Globus pallidus (tissue), 1 donor: ENCODE measurements at regions not wholly inside any gene's neighbourhood (a gene's known extent, or its start where the extent isn't known, plus 50 kb on each side); places are given as distances from the start of the nearest gene placed in this dataset.

Experiments used
- DNase-seq: peaks from one replicate; pipeline ENCODE4 v3.0.0-alpha.2; 2015; ENCODE audit warnings: low spot score

DNA sequence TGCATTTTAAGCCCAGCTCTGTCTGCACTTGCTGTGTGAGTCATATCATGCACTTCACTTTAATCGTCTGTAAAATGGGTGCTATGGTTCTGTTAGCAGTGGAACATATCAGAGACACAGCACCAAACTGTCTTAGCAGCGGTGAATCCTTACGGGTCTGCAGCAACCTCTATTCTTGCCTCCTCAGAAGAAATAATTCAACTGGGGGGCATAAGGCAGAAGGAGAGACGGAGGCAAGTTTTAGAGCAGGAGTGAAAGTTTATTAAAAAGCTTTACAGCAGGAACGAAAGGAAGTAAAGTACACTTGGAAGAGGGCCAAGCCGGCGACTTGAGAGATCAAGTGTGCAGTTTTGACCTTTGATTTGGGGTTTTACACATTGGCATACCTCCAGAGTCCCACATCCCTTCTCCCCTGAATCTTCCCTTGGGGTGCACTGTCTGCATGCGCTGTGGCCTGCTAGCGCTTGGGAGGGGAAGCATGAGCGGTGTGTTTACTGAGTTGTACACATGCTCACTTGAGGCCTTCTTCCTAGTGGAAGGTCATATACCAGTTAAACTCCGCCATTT is 109.8 kb downstream of the DDX1 start:
- DNase-seq = no peak

DNA sequence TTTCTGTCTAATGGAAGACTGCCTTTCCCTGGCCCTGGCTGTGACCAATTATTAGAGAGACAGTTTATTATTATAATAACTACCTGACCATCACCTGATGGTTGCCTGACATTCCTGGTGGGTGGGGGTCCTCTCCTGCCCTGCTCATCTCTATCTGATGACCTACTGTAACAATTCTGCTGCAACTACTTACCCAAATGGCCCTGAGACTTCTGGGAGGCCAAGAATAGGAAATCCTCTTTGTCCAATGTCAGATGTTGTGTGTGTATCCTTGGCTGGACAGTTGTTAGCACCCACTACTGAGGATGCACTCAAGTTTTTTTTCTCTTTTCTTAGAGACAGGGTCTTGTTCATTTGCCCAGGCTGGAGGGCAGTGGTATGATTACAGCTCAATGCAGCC is 110.3 kb downstream of the DDX1 start:
- DNase-seq = no peak

DNA sequence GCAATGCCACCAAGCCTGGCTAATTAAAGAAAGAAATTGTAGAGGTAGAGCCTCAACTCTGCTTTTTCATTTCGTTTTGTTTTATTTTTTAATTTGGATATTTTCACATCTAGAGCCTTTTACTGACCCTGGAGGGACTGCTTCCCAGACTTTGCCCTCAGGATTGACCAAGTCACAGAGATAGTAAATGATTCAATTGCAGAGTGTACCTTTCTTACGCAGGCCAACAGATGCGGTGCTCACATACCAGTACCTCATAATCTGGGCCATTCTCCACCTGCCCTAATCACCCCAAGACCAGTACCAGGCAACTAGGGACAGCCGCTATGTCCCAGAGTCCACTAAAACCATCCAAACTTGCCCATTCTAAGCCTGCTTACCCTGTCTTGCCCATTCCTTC is 110.8 kb downstream of the DDX1 start:
- no peak for DNase-seq

DNA sequence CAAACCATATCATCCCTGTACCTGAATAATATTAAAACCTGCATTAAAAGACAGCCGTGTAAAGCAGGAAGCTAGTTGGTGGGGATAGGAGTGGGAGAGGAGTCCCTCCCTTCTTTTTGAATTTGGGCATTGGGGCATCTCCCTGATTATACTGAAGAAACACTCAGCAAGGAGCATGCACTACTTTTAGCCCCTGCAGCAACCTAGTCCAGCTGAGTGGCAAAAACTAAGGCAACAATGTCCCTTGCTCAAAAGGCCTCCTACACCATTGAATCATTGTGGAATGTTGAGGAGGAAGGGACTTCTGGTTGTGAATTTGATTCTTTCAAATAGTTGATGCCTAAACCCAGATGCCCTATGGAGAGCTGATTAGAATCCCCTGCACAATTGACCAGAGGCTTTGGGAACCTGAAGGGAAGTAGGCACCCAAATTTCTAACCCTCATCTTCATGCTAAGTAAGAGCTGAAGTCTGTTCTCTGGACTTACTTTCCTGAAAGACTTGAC is 111.7 kb downstream of the DDX1 start:
- no peak for DNase-seq

DNA sequence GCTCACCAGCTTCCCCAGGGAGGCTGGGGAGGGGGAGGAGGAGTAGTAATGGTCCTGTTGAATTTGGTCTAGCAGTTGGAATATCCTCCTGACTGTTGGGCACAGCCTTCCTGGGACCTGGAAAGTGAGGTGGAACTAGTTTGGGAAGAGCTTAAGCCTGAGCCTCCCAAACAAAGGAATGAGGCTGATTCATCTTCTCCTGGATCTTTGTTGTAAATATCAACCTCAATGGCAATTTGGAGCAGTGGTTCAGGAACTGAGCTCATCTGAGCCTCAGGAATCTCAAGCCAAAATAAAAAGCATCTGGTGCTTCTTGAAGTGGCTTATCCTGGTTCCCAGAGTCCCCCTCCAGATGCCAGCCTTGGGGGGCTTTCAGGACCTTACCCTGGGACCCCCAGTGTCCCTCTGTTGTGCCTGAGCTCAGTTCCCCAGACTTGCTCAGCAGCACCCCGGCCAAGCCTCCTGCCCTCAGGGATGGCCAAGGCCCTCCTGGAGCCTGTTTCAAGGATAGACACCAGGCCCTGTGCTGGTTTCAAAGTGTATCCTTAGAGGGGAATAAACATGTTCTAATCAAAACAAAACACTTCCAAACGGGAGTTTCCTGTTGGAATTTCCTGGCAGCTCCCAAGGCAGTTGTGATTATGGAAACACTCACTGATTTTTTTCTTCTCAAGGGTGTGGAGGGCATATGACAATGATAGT is 112.6 kb downstream of the DDX1 start:
- no peak for DNase-seq

DNA sequence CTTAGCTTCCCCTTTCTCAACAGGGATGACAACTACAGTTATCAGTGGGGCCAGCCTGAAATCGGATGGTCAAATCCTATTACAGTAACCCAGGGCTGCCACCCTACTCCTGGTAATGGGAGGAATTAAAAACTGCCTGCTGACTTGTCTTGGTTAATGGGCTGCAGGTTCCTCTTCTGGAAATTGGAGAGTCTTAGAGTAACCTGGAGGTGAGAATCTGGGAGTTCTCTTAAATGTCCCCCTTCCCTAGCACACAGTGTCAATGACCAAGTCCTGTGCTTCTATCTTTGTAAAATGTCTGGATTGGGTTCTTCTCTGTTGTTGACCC is 113.1 kb downstream of the DDX1 start:
- no peak for DNase-seq

DNA sequence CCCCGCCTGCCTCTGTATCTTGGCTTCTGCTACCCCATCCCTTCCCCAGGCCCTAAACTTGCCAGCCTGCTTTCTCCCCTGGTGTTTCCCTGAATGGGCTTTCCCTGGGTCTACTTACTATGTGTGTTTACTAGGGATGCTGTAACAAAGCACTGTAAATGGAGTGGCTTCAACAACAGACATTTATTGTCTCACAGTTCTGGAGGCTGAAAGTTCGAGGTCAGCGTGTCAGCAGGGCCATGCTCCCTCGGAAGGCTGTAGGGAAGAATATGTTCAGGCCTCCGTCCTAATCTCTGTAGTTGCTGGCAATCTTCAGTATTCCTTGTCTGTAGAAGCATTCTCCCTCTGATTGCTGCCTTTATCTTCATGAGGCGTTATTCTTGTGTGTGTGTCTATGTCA is 113.6 kb downstream of the DDX1 start:
- DNase-seq = no peak

DNA sequence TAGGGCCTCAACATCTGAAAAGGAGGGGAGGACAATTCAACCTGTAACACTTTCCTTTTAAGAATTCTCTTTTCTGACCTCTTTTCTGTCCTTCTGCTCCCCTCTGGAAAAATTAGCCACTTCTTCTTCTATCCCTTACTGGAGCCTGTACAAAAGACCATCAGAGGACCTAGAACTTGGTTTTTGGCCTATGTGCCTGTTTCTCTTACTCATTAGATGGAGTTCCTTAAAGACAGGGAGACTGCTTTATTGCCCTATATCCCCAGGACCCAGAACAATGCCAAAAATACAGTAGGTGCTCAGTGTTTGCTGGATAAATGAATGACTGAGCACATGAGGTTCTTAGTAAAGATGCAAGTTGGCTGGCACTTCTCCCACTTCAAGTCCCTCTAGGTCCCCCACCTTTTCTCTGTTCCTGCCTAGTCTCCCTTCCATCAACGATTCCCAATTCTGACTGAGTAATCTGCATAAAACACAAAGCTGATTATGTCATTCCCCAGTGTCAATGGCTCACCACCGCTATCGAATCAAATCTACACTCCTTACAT is 114.2 kb downstream of the DDX1 start:
- no peak for DNase-seq

DNA sequence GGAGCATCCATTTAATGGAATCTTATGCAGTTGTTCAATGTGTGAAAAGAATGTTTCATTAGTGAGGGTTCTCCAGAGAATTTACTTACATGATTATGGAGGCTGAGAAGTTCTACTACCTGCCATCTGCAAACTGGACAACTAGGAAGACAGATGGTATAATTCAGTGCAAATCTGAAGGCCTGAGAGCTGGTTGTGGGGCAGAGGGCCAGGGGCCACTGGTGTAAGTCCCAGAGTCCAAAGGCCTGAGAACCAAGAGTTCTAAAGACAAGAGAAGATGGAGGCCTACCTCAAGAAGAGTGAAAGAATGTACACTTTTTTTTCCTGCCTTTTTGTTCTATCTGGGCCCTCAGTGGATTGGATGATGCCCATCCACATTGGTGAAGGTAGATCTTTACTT is 114.8 kb downstream of the DDX1 start:
- DNase-seq = no peak

DNA sequence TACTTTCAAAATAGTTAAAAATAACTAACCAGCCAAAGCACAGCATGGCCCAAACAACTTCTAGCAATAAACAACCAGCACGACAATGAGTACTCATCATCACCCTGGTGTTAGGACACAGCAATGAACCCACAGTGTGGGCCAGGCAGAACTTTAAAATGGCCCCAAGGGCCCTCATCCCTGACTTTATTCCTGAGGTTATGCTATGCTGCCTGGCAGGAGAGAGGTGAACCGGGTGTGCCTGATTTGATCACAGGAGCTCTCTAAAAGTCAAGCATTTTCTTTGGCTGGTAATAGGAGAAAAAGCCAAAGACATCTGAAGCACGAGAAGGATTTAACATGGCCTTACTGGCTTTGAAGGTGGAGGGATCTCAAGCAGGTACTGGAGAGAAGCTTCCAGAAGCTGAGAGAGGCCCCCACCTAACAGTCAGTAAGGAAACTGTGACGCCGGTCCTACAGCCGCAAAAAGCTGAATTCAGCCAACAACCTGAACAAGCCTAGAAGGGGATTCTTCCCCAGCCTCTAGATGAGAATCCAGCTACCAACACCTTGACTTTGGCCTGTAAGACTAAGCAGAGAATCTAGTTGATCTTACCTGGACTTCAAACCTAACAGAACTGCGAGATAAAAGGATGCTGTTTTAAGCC is 115.4 kb downstream of the DDX1 start:
- no peak for DNase-seq

DNA sequence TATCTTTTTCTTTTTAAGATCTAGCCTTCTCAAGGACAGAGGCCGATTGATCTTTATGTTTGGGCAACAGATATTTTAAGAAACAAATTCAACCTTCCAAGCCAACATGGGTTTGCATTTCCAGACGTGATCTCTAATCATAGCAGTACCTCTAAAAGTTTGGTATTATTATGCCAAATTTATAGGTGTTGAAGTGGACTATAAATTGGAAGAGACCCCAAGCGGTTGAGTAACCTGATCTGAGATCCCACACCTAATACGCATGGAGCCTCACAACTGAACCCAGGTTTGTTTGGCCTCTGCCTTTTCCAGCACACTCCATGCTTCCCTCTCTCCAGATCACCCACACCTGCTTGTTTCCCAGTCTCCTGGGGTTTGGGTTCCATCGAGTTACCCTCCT is 116.5 kb downstream of the DDX1 start:
- DNase-seq = no peak

DNA sequence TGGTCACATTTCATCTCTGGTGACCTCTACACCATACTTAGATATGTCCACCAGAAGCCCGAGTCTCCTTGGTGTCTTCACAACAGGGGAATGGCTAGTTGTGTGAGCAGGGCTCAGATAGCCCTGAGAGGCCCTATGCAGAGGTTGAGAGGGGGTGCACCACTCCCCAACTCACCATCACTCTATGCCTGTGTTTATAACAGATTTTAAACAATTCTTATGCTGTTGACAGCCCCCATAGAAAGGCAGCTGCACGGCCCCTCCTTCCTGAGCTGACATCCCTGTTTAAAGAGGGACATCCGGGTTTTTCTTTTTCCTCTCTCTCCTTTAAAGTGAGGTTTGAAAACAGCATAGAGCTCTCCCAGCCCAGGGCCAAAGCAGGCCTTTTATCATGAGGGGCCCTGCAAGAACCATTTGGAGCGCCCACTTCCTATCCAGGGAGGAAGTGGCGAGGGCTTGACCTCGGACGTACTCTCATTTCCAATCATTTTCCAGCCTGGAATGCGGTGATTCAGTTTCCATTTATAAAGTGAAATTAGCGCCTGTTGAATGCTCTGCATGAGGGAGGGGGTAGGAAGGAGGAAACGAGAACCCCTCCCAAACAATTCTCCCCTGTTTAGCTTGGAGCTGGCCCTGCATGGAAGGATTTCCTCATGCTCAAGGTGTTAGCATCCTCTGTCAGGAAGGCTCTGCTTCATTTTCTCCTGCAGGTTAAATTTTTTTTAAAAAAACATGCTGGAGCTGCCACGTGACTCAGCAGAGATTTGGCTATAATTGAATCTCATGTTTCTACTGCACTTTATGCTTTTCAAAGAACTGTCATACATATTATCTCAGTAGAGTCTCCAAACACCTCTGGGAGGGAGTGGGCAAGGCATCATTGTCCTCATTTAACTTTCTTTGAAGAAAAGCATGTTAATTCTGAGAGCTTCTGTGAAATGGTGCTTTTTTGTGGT is 117.5 kb downstream of the DDX1 start:
- no peak for DNase-seq

DNA sequence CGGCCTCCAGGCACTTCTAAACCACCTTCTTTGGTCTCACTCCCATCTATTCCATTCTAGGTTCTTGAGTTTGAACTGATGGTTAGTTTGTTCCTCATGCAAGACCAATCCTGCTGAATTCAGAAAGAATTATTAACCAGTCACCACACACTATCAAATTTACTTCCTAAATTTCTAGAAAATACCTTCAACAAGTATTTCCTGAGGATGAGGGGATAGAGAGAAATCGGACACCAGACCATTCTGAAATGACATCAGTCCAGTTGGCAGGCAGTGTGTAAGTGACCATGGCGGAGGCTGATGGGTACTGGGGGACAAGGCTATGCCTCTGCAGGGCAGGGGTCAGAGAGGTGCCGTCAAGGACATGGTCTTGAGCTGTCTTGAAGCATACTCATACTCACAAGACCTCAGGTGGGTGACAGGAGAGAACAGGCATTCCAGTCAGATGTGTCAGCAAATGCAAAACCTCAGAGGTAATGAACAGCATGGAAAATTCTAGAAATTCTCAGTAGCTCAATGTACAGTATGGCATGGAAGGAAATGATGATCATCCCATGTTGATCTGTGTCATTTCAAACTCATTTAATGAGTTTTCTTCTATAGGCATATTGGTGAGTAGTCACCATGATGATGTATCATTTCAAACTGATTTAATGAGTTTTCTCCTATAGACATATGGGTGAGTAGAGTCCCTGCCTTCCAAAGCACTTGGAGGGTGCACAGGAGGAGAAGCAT is 119.6 kb downstream of the DDX1 start:
- DNase-seq = no peak

DNA sequence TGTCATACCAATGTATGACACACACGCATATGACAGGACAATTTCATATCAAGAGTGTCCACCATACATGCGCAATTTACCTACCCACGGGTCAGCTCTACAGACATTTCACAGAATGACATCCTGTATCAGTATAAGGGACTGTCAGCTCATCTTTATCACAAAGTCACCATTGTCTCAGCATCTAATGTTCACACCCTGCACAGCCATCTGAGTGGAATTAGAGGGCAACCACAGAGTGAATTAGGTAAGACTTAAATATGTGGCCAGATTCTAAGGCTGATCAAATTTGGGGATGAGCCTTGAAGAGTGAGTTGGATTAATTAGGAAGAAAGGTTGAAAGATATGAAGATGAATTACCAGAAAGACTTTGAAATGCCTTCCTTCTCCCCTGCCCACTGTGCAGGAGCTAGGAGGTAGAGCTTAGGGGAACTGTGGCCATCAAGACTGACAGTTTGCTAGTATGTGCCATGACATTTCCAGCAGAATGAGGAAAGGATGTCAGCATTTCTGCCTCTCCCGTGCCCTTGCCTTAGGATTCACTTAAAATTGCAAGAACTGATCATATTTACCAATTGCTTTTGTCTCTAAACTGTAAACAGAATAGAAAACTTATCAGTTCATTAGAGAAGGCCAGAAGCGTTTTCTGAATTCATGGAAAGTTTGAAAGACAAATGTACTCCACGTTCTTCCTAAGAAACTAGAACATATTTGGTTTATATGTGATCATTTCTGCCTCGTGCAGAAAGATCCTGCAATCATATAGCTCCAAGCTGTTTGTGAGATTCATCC is 121.1 kb downstream of the DDX1 start:
- no peak for DNase-seq

DNA sequence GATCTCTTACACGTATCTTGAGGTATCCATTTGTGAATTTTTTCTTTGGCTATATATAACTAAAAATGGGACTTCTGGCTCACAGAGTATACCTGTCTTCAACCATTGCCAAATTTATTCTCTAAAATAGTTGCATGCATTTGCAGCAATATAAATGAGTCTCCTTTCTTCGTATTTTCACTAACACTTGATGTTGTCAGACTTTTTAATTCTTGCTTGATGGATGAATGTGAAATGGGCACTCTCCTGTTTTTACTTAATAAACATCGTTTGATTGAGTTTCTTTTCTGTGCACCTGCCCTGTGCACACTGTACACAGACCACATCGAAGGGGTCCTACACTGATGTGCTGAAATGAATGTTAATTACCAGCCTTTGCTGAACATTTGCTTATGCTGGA is 121.8 kb downstream of the DDX1 start:
- no peak for DNase-seq

DNA sequence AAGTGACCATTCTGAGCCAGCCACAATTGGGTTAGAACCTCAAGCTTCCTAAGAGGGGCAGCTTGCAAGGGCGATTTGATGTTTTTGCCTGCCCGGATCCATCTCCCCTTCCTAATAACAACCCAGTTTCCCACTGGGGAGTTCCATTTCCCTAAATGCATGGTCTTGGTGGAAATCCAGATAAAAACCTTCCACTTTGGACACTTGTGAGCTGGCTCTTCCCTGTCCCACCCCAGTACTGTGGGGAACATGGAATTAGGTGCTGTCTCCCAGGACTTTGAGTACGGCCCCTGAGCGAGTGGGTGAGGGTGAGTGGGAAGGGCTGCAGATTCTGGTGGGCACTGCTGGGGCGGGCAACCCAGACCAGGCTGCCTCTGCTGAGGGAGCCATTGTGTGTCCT is 122.3 kb downstream of the DDX1 start:
- no peak for DNase-seq

DNA sequence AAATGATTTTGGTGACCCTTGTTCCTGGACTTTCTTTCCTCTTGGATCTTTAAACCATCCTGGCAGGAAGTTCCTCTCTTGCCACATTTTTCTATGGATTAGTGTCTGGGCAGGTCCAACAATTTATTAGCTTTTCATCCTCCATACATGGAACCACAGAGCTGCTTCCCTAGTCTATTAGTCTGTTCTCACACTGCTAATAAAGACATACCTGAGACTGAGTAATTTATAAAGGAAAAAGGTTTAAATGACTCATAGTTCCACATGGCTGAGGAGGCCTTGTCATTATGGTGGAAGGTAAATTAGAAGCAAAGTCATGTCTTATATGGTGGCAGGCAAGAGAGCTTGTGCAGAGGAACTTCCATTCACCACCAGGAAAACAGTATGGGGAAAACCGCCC is 122.9 kb downstream of the DDX1 start:
- no peak for DNase-seq

DNA sequence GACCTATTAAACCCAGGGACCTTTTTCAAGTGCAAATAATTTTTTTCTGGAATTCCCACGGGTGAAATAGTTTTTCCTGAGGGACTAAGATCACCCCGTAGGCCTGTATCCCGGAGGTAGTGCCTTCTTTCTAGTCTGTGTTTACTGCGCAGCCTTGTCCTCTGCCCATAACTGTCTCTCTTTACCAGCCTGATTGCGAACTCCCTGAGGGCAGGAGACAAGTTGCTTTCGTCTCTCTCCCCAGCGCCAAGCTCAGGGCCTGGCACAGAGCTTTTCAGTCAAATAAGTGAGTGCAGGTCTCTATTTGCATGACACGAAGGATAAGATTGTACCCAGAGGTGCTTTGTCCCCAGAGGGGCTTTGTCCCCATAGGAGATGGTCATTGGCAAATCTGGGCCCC is 123.9 kb downstream of the DDX1 start:
- DNase-seq = no peak

DNA sequence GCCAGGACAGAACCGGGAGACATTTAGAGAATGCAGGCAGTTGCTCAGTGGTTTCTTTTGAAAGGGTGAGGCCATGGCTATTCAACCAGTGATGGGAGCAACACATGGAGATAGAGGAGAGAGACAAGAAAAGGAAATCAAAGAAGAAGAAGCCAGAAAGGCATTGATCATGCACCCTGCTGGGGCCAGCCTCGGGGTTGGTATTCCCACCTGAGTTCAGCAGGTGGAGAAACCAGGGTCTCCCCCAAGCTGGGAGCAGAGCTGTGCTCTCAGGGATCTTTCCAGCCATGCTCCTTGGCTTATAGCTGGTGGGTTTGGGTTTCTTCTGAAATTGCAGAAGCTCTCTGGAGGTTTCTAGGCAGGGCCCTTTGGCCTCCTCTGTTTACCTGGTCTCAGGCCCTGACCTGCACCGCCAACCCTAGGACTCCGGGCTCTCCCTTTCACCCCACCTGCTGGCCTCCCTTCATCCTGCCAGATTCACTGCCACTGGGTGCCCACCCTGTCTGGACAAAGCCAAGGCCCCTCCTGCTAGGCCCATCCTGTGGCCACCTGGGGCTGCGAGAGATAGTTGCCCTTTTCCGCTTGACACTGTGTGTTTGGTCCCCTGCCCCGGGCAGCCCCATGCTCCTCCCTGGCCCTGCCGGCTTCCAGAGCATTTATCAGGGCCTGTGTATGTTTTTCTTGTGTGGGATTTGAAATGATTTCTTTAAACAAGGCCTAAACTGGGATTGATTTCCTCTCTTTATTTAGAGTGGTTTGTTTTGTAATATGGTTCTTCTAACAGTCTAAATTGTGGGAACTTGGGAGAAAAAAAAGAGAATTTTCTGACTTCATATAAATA is 126.7 kb downstream of the DDX1 start:
- DNase-seq = no peak

DNA sequence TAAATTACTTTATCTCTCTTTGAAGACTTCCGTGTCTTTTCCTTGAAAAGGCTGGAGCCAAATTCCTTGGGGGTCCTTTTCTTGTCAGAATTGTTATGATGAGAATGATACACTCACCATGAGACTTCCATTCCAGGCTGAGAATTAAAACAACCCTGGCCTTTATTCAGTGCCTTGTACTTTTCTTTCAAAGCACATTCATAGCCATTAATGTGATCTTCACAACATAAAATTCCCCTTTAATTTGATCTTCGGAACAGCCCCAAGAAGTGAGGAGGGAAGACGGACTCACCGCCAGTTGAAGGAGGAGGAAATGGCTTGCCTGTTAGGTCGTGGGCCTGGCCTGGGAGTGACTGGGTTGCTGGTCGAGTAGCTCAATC is 127.3 kb downstream of the DDX1 start:
- DNase-seq = no peak
